ENCODE measurements at regions not wholly inside any gene's neighbourhood (a gene's known extent, or its start where the extent isn't known, plus 50 kb on each side); places are given as distances from the start of the nearest gene placed in this dataset.

- FAIRE-seq: no peak
- H3K36me3 Mint-ChIP-seq (ENCODE audit: low read depth, unreplicated experiment): no peaks in the 10 kb centered on the region
Observed at GRCh38 chr10:52378124-52378523, 64.0 kb downstream of the DKK1 start.

DNA sequence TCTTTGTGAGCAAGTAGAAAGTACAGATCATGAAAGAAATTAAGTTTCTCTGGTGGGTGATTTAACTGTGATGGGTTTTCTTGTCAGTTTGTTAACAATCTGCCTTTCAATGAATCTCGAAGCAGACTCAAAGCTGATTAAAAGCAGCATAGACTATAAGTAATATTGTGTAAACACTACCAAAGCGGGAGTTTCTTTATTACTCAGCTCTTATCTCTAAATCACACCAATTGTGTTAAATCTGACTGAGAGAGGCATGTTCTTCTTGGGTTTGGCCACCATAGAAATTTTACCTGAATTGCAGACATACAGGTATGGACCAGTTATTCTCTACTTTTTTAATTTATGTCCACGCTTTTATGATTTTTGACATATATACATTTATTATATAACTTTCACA, 65.2 kb downstream of the DKK1 start:
- no peaks in the 10 kb centered on the region for H3K4me1 ChIP-seq (ENCODE audit: insufficient read depth, low read length)
- no peaks in the 10 kb centered on the region for H3K36me3 Mint-ChIP-seq (ENCODE audit: low read depth, unreplicated experiment)
- no peaks in the 10 kb centered on the region for H3K9me3 ChIP-seq (ENCODE audit: insufficient read depth, low read depth, low read length)
- DNase-seq (ENCODE audit: low read depth) (no peak), FAIRE-seq (peak; percentile 43)
- H3K9me3 Mint-ChIP-seq (ENCODE audit: unreplicated experiment): no peaks in the 10 kb centered on the region
- H4K20me1 ChIP-seq (ENCODE audit: insufficient read depth, low read length): no peaks in the 10 kb centered on the region
- peaks cover 5% of the 10 kb centered on the region for H3K27me3 Mint-ChIP-seq (ENCODE audit: low read depth, unreplicated experiment)
- TF ChIP-seq CTCF (IDR thresholded peaks at IDR 0.05; ENCODE audit: insufficient read depth, low read depth, low read length): no peak
- no peak for TF ChIP-seq EZH2 (IDR thresholded peaks at IDR 0.05; ENCODE audit: insufficient read depth, low read length)
- no peak overlapping the region for H3K9ac ChIP-seq (ENCODE audit: low read length)
- no peak overlapping the region for H2AFZ ChIP-seq (ENCODE audit: low read depth, low read length)
- no peak overlapping the region for H3K27ac Mint-ChIP-seq (ENCODE audit: unreplicated experiment)
- no peaks in the 10 kb centered on the region for H3K36me3 ChIP-seq (ENCODE audit: insufficient read depth, low read length)
- H3K27ac ChIP-seq (ENCODE audit: low read depth, low read length): no peak overlapping the region
- no peak overlapping the region for H3K4me3 Mint-ChIP-seq (ENCODE audit: unreplicated experiment)
- no peaks in the 10 kb centered on the region for H3K4me1 Mint-ChIP-seq (ENCODE audit: low read depth, unreplicated experiment)
- H3K79me2 ChIP-seq (ENCODE audit: insufficient read depth, low read length): no peaks in the 10 kb centered on the region
- H3K4me3 ChIP-seq (ENCODE audit: insufficient read depth, low read depth, low read length): no peak overlapping the region
- no peak overlapping the region for H3K4me2 ChIP-seq (ENCODE audit: low read length)
- no peaks in the 10 kb centered on the region for H3K27me3 ChIP-seq (ENCODE audit: insufficient read depth, low read length)

More at GRCh38 chr10:52378124-52378523, 64.0 kb downstream of the DKK1 start:
- H3K79me2 ChIP-seq (ENCODE audit: insufficient read depth, low read length): no peaks in the 10 kb centered on the region
- H3K27me3 ChIP-seq (ENCODE audit: insufficient read depth, low read length): no peaks in the 10 kb centered on the region
- H3K4me3 Mint-ChIP-seq (ENCODE audit: unreplicated experiment): no peak overlapping the region
- no peak overlapping the region for H3K4me2 ChIP-seq (ENCODE audit: low read length)
- no peaks in the 10 kb centered on the region for H3K4me1 Mint-ChIP-seq (ENCODE audit: low read depth, unreplicated experiment)
- H3K4me1 ChIP-seq (ENCODE audit: insufficient read depth, low read length): no peaks in the 10 kb centered on the region
- H4K20me1 ChIP-seq (ENCODE audit: insufficient read depth, low read length): no peaks in the 10 kb centered on the region
- H3K36me3 ChIP-seq (ENCODE audit: insufficient read depth, low read length): no peaks in the 10 kb centered on the region
- TF ChIP-seq CTCF (IDR thresholded peaks at IDR 0.05; ENCODE audit: insufficient read depth, low read depth, low read length): no peak
- no peak for TF ChIP-seq EZH2 (IDR thresholded peaks at IDR 0.05; ENCODE audit: insufficient read depth, low read length)
- no peaks in the 10 kb centered on the region for H3K9me3 Mint-ChIP-seq (ENCODE audit: unreplicated experiment)
- H3K9ac ChIP-seq (ENCODE audit: low read length): no peak overlapping the region
- H3K27ac ChIP-seq (ENCODE audit: low read depth, low read length): no peak overlapping the region
- no peak overlapping the region for H3K4me3 ChIP-seq (ENCODE audit: insufficient read depth, low read depth, low read length)
- no peak for DNase-seq (ENCODE audit: low read depth)
- H3K27me3 Mint-ChIP-seq (ENCODE audit: low read depth, unreplicated experiment): peaks cover 5% of the 10 kb centered on the region
- no peak overlapping the region for H3K27ac Mint-ChIP-seq (ENCODE audit: unreplicated experiment)
- no peak overlapping the region for H2AFZ ChIP-seq (ENCODE audit: low read depth, low read length)
- H3K9me3 ChIP-seq (ENCODE audit: insufficient read depth, low read depth, low read length): no peaks in the 10 kb centered on the region

DNA sequence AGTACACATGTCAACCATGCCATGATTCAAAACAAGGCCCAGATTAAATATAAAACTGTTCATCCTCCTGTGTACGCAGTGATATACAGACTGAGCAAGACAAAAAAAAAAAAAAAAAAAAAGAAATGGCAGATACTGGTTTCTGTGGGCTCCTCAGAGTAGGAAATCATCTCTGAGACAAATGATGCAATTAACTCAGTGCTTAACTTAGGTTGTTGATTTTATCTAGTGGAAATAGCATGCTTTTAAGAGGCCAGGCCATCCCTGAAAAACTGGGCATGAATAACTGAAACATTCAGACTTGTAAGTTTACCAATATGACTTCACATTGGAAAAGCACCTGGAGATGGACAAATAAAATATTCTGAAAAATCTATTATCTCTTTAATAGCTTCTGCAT, 69.0 kb downstream of the DKK1 start:
- DNase-seq (ENCODE audit: low read depth) (no peak), FAIRE-seq (no peak)
- H3K4me3 Mint-ChIP-seq (ENCODE audit: unreplicated experiment): no peak overlapping the region
- no peaks in the 10 kb centered on the region for H4K20me1 ChIP-seq (ENCODE audit: insufficient read depth, low read length)
- no peak overlapping the region for H2AFZ ChIP-seq (ENCODE audit: low read depth, low read length)
- H3K4me1 ChIP-seq (ENCODE audit: insufficient read depth, low read length): no peaks in the 10 kb centered on the region
- no peaks in the 10 kb centered on the region for H3K9me3 Mint-ChIP-seq (ENCODE audit: unreplicated experiment)
- H3K27ac ChIP-seq (ENCODE audit: low read depth, low read length): no peak overlapping the region
- no peaks in the 10 kb centered on the region for H3K4me1 Mint-ChIP-seq (ENCODE audit: low read depth, unreplicated experiment)
- no peak overlapping the region for H3K27ac Mint-ChIP-seq (ENCODE audit: unreplicated experiment)
- H3K36me3 ChIP-seq (ENCODE audit: insufficient read depth, low read length): no peaks in the 10 kb centered on the region
- no peak overlapping the region for H3K4me2 ChIP-seq (ENCODE audit: low read length)
- H3K9ac ChIP-seq (ENCODE audit: low read length): no peak overlapping the region
- no peak overlapping the region for H3K4me3 ChIP-seq (ENCODE audit: insufficient read depth, low read depth, low read length)
- TF ChIP-seq CTCF (IDR thresholded peaks at IDR 0.05; ENCODE audit: insufficient read depth, low read depth, low read length) (no peak), EZH2 (IDR thresholded peaks at IDR 0.05; ENCODE audit: insufficient read depth, low read length) (no peak)
- H3K79me2 ChIP-seq (ENCODE audit: insufficient read depth, low read length): no peaks in the 10 kb centered on the region
- no peaks in the 10 kb centered on the region for H3K9me3 ChIP-seq (ENCODE audit: insufficient read depth, low read depth, low read length)
- H3K36me3 Mint-ChIP-seq (ENCODE audit: low read depth, unreplicated experiment): no peaks in the 10 kb centered on the region
- H3K27me3 Mint-ChIP-seq (ENCODE audit: low read depth, unreplicated experiment): peaks cover 3% of the 10 kb centered on the region
- H3K27me3 ChIP-seq (ENCODE audit: insufficient read depth, low read length): no peaks in the 10 kb centered on the region

All from astrocyte (in vitro differentiated cells and primary cell).